Astrocyte (in vitro differentiated cells and primary cell): ENCODE measurements at regions not wholly inside any gene's neighbourhood (a gene's known extent, or its start where the extent isn't known, plus 50 kb on each side); places are given as distances from the start of the nearest gene placed in this dataset.

Experiments
- DNase-seq: peaks from one replicate; pipeline ENCODE4 v3.0.0-alpha.2; 2010; ENCODE audit warnings: low read depth
- FAIRE-seq: peaks from 2 replicates; lab custom pipeline; 2011; peaks lifted over from hg19 to GRCh38; lab: Jason Lieb, UNC
- H2AFZ ChIP-seq: 2 replicates; pipeline ENCODE4 v1.6.0; 2012; ENCODE audit warnings: low read depth, low read length, inconsistent platforms
- H3K27ac ChIP-seq: 2 replicates; pipeline ENCODE4 v1.5.1; 2011; ENCODE audit warnings: low read depth, low read length, inconsistent platforms
- H3K27me3 ChIP-seq: 2 replicates; pipeline ENCODE4 v1.6.0; 2011; ENCODE audit warnings: low read length, inconsistent platforms; ENCODE audit not compliant: insufficient read depth
- H3K36me3 ChIP-seq: 2 replicates; pipeline ENCODE4 v1.5.1; 2011; ENCODE audit warnings: low read length, inconsistent platforms; ENCODE audit not compliant: insufficient read depth
- H3K4me1 ChIP-seq: 2 replicates; pipeline ENCODE4 v1.5.1; 2011; ENCODE audit warnings: low read length, inconsistent platforms; ENCODE audit not compliant: insufficient read depth
- H3K4me2 ChIP-seq: 2 replicates; pipeline ENCODE4 v1.6.0; 2012; ENCODE audit warnings: low read length, inconsistent platforms
- H3K4me3 ChIP-seq: 2 replicates; pipeline ENCODE4 v1.5.1; 2011; ENCODE audit warnings: low read depth, mild to moderate bottlenecking, low read length, inconsistent platforms; ENCODE audit not compliant: insufficient read depth
- H3K79me2 ChIP-seq: 2 replicates; pipeline ENCODE4 v1.6.0; 2012; ENCODE audit warnings: mild to moderate bottlenecking, low read length, inconsistent platforms; ENCODE audit not compliant: insufficient read depth
- H3K9ac ChIP-seq: 2 replicates; pipeline ENCODE4 v1.6.0; 2012; ENCODE audit warnings: mild to moderate bottlenecking, low read length, inconsistent platforms
- H3K9me3 ChIP-seq: 2 replicates; pipeline ENCODE4 v1.5.1; 2012; ENCODE audit warnings: low read depth, mild to moderate bottlenecking, low read length, inconsistent platforms; ENCODE audit not compliant: insufficient read depth
- H4K20me1 ChIP-seq: 2 replicates; pipeline ENCODE4 v1.6.0; 2012; ENCODE audit warnings: low read length, inconsistent platforms; ENCODE audit not compliant: insufficient read depth
- H3K27ac Mint-ChIP-seq: one replicate; pipeline ENCODE4 v1.8.0; 2021; ENCODE audit warnings: mild to moderate bottlenecking, mixed read lengths; ENCODE audit not compliant: unreplicated experiment
- H3K27me3 Mint-ChIP-seq: one replicate; pipeline ENCODE4 v1.8.0; 2021; ENCODE audit warnings: low read depth, mixed read lengths; ENCODE audit not compliant: unreplicated experiment
- H3K36me3 Mint-ChIP-seq: one replicate; pipeline ENCODE4 v1.8.0; 2021; ENCODE audit warnings: low read depth, mixed read lengths; ENCODE audit not compliant: unreplicated experiment
- H3K4me1 Mint-ChIP-seq: one replicate; pipeline ENCODE4 v1.8.0; 2021; ENCODE audit warnings: low read depth, mixed read lengths; ENCODE audit not compliant: unreplicated experiment
- H3K4me3 Mint-ChIP-seq: one replicate; pipeline ENCODE4 v1.8.0; 2021; ENCODE audit warnings: mild to moderate bottlenecking, moderate library complexity, mixed read lengths; ENCODE audit not compliant: unreplicated experiment
- H3K9me3 Mint-ChIP-seq: one replicate; pipeline ENCODE4 v1.8.0; 2021; ENCODE audit warnings: mild to moderate bottlenecking, mixed read lengths; ENCODE audit not compliant: unreplicated experiment
- CTCF ChIP-seq: IDR thresholded peaks from 2 replicates; pipeline ENCODE4 v1.5.1; 2011; ENCODE audit warnings: low read depth, mild to moderate bottlenecking, inconsistent platforms, low read length, moderate library complexity; ENCODE audit not compliant: insufficient read depth
- EZH2 ChIP-seq: IDR thresholded peaks from 2 replicates; pipeline ENCODE4 v1.6.1; 2012; ENCODE audit warnings: mild to moderate bottlenecking, low read length, inconsistent platforms; ENCODE audit not compliant: insufficient read depth

- H3K4me3 Mint-ChIP-seq: no peak overlapping the region
Measured at GRCh38 chr1:101307985-101308689, 71.3 kb downstream of the S1PR1 start.

GRCh38 chr1:101308935-101309333 is 72.1 kb downstream of the S1PR1 start:
- no peaks in the 10 kb centered on the region for H3K79me2 ChIP-seq
- TF ChIP-seq CTCF: no peak
- no peak for TF ChIP-seq EZH2
- H3K9ac ChIP-seq: no peak overlapping the region
- H3K4me3 ChIP-seq: no peak overlapping the region
- no peak for FAIRE-seq
- no peak overlapping the region for H2AFZ ChIP-seq
- Mint-ChIP-seq H3K4me1 (peaks cover 5% of the 10 kb centered on the region), H3K27ac (no peak overlapping the region), H3K9me3 (no peaks in the 10 kb centered on the region), H3K4me3 (no peak overlapping the region), H3K36me3 (no peaks in the 10 kb centered on the region), H3K27me3 (peaks cover 31% of the 10 kb centered on the region)
- H3K4me2 ChIP-seq: peak overlapping the region; percentile 96
- H3K9me3 ChIP-seq: no peaks in the 10 kb centered on the region
- H3K4me1 ChIP-seq: no peaks in the 10 kb centered on the region
- no peak overlapping the region for H3K27ac ChIP-seq
- H3K36me3 ChIP-seq: no peaks in the 10 kb centered on the region
- DNase-seq: no peak
- no peaks in the 10 kb centered on the region for H4K20me1 ChIP-seq
- peaks cover 49% of the 10 kb centered on the region for H3K27me3 ChIP-seq

More at GRCh38 chr1:101307985-101308689, 71.3 kb downstream of the S1PR1 start:
- FAIRE-seq (no peak), DNase-seq (no peak)
- Mint-ChIP-seq H3K27me3 (peaks cover 31% of the 10 kb centered on the region), H3K27ac (no peak overlapping the region), H3K4me1 (peaks cover 6% of the 10 kb centered on the region), H3K9me3 (no peaks in the 10 kb centered on the region), H3K36me3 (no peaks in the 10 kb centered on the region)
- no peak for TF ChIP-seq EZH2
- no peak for TF ChIP-seq CTCF
- Histone ChIP-seq H3K27me3 (peaks cover 49% of the 10 kb centered on the region), H3K4me3 (no peak overlapping the region), H3K79me2 (no peaks in the 10 kb centered on the region), H3K9me3 (no peaks in the 10 kb centered on the region), H3K4me2 (no peak overlapping the region), H3K27ac (no peak overlapping the region), H2AFZ (no peak overlapping the region), H4K20me1 (no peaks in the 10 kb centered on the region), H3K36me3 (no peaks in the 10 kb centered on the region), H3K4me1 (no peaks in the 10 kb centered on the region), H3K9ac (no peak overlapping the region)
